ENCODE measurements at regions not wholly inside any gene's neighbourhood (a gene's known extent, or its start where the extent isn't known, plus 50 kb on each side); places are given as distances from the start of the nearest gene placed in this dataset.

- TF ChIP-seq POLR2A (IDR thresholded peaks at IDR 0.05) (no peak), CTCF (IDR thresholded peaks at IDR 0.05) (no peak), EP300 (IDR thresholded peaks at IDR 0.05) (no peak)
Observed at GRCh38 chr1:58932859-58933598, 149.2 kb upstream of the JUN start.

Data from ovary (tissue), 3 donors.